IMR-90 (cell line): ENCODE measurements at regions not wholly inside any gene's neighbourhood (a gene's known extent, or its start where the extent isn't known, plus 50 kb on each side); places are given as distances from the start of the nearest gene placed in this dataset.

Experiments used
- BHLHE40 ChIP-seq: fragments of 150-350 bp; IDR thresholded peaks from 2 replicates; pipeline ENCODE4 v1.6.1; 2016; ENCODE audit warnings: mild to moderate bottlenecking, low read depth, low read length
- CEBPB ChIP-seq: IDR thresholded peaks from 2 replicates; pipeline ENCODE4 v1.6.1; 2012; ENCODE audit warnings: low read depth, low read length, improper control_type of control experiment
- ELK1 ChIP-seq: fragments of 150-350 bp; IDR thresholded peaks from 2 replicates; pipeline ENCODE4 v1.6.1; 2016; ENCODE audit warnings: low read depth, mild to moderate bottlenecking, low read length, moderate library complexity, borderline replicate concordance
- FOS ChIP-seq: fragments of 150-350 bp; IDR thresholded peaks from 2 replicates; pipeline ENCODE4 v1.6.1; 2016; ENCODE audit warnings: low read depth, low read length
- MXI1 ChIP-seq: IDR thresholded peaks from 2 replicates; pipeline ENCODE4 v1.6.1; 2012; ENCODE audit warnings: low read depth, mild to moderate bottlenecking, low read length, moderate library complexity, borderline replicate concordance
- RAD21 ChIP-seq: IDR thresholded peaks from 2 replicates; pipeline ENCODE4 v1.6.1; 2012; ENCODE audit warnings: low read length, improper control_type of control experiment
- TF ChIP-seq, protein P1 (sequence below): conservative IDR thresholded peaks from 2 replicates; pipeline ENCODE4 v1.5.1; 2012; ENCODE audit warnings: mild to moderate bottlenecking, low read depth, low read length, improper control_type of control experiment

DNA sequence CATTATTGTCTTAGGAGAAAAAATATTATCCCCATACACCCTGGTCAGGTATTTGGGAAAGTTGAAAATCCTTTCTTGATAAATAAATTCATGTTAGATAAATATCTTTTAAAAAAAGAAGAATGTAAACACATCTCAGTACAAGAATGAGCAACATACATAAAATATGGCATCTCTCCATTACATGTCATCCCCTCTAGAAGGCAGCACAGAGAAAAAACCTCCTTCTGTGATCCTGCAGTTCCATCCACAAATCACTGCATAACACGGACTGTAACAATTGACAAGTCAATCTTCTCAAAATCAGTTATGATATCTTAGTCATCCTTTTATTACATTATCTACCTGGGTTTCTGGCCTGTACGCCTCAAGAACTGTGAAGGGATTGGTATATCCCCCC is 683.9 kb upstream of the KLHL1 start:
- no peak for TF ChIP-seq CEBPB
- no peak for TF ChIP-seq ELK1
- no peak for TF ChIP-seq BHLHE40
- TF ChIP-seq MXI1: no peak
- no peak for TF ChIP-seq FOS
- TF ChIP-seq RAD21: no peak
- TF ChIP-seq, protein P1, sequence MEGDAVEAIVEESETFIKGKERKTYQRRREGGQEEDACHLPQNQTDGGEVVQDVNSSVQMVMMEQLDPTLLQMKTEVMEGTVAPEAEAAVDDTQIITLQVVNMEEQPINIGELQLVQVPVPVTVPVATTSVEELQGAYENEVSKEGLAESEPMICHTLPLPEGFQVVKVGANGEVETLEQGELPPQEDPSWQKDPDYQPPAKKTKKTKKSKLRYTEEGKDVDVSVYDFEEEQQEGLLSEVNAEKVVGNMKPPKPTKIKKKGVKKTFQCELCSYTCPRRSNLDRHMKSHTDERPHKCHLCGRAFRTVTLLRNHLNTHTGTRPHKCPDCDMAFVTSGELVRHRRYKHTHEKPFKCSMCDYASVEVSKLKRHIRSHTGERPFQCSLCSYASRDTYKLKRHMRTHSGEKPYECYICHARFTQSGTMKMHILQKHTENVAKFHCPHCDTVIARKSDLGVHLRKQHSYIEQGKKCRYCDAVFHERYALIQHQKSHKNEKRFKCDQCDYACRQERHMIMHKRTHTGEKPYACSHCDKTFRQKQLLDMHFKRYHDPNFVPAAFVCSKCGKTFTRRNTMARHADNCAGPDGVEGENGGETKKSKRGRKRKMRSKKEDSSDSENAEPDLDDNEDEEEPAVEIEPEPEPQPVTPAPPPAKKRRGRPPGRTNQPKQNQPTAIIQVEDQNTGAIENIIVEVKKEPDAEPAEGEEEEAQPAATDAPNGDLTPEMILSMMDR: no peak
